ENCODE measurements at regions not wholly inside any gene's neighbourhood (a gene's known extent, or its start where the extent isn't known, plus 50 kb on each side); places are given as distances from the start of the nearest gene placed in this dataset.
"Not testable (repeated sequence)": the region's sequence is repeated elsewhere in the genome, so short reads cannot be mapped to it uniquely, and the experiment has no call there.

GRCh38 chr4:155474758-155475157 is 98.0 kb upstream of the MAP9 start:
- no peak for DNase-seq (ENCODE audit: low read depth in 3 of 3, low spot score in 2 of 3)

DNA sequence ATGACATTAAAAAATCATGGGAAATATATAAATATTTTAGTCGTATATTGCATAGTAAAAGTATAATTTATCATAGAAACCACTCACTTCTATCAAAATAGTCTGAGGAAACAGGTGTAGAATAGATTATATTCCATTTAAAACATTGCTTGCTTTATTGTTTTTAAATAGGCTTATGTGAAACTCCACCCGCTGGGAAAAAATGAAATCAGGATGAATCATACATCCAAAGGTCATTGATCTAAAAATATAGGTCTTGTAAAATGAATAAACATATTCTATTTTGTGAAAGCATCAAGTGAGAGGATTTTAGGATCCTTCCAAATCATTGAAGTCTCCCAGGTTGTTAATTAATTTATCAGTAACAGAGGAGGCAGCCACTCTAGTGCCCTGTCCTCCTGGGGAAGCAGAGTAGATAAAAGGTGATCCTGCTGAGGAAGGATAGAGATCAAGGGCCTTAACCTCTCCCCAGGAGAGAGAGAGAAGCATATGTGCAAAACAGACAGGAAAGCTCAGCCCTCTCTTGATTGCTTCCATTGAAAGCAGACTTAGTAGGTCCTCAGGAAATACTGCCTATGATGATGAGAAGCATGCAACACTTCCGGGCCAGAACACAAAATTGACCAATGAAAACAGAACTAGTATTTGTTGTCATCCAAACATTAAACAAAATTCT is 96.8 kb upstream of the MAP9 start:
- no peak for DNase-seq (ENCODE audit: low read depth in 3 of 3, low spot score in 2 of 3)

- no peak for DNase-seq (ENCODE audit: low read depth in 3 of 3, low spot score in 2 of 3)
These were observed 91.5 kb upstream of the MAP9 start for GRCh38 chr4:155468282-155468681.

DNA sequence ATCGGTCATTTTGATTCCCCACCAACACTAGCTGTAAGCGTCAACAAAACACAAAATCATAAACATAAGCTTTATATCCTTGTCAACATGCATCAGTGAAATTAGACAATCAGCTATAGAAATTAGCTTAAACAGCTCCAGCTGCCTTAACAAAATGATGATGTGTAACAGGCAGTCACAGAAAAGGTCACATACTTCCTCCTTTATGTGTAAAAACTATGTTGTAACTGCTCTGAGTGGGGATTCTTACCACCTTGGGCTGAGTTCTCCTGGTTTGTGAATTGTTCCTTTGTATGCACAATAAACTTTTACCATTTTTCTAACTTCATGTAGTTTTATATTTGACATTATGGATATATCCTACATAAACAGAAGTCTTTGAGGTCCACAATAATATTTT is 73.9 kb upstream of the MAP9 start:
- no peak for DNase-seq (ENCODE audit: low read depth in 3 of 3, low spot score in 2 of 3)

GRCh38 chr4:155445306-155445705 is 68.5 kb upstream of the MAP9 start:
- DNase-seq (ENCODE audit: low read depth in 3 of 3, low spot score in 2 of 3), result no peak

GRCh38 chr4:155444721-155445120 is 68.0 kb upstream of the MAP9 start:
- no peak for DNase-seq (ENCODE audit: low read depth in 3 of 3, low spot score in 2 of 3)

DNA sequence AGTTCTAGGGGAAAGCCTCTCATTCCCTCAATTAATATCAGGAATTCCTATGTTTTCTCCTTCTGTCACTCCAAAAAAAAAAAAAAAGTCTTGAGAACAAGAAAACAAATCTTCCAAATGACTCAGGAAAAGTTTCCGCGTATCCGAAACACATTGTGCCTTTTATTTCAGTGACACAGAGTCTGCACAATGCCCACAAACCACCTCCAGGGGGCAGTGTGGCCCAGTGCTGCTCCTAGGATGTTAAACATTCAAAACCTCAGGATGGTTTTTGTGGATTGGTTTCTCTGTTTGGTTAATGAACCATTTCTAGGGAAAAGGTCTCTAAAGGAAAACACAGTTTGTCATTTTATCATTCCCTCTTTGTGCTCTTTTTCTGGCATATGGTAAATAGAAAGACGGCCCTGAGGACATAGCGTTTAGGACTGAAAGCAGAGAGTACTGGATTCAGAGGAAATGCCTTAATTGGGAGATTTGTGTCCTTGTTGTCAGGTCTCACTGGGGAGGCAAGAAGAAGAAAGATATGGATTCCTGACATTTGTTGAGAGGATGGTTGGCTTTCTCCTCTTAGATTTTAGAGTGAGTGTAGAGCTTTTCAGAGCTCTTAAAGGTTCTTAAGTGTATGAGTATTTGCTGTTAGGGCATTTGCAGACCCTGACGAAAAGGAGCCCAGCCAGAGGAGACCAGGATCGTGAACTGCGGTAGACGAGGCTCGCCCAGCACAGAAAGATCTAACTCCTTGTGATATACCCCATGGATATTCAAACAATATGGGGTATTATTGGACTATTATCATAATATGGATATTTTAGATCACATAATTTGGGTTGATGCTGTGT is 65.7 kb upstream of the MAP9 start:
- DNase-seq (ENCODE audit: low read depth in 3 of 3, low spot score in 2 of 3), result peak; percentile 60 to 71 (median 69)

DNA sequence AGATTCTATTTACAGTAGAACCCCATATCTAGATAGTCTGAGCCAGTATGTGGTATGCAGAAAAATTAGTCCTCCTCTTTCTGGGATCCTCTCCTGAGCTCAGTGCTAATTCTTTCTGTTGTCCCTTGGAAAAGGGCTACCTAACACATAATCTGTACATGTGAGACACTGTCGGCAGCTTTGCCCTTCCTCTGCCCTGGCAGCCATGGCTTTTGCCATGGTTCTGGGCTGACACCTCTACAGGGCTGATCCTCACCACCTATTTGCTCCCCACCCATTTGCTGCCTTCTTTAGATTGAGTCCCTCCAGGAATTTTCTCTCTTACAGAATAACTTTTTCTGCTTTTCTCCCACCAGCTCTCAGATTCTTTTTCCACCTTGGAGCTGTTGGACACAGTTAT is 64.7 kb upstream of the MAP9 start:
- DNase-seq (ENCODE audit: low read depth in 3 of 3, low spot score in 2 of 3), result no peak

DNA sequence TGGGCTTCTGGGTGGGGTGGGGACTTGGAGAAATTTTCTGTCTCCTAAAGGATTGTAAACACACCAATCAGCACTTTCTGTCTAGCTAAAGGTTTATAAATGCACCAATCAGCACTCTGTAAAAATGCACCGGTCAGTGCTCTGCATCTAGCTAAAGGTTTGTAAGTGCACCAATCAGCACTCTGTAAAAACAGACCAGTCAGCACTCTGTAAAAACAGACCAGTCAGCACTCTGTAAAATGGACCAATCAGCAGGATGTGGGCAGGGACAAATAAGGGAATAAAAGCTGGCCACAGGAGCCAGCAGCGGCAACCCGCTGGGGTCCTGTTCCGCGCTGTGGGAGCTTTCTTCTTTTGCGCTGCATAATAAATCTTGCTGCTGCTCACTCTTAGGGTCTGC is 63.0 kb upstream of the MAP9 start:
- not testable (repeated sequence) for DNase-seq (ENCODE audit: low read depth in 3 of 3, low spot score in 2 of 3)

GRCh38 chr4:155434904-155435303 is 58.1 kb upstream of the MAP9 start:
- no peak for DNase-seq (ENCODE audit: low read depth in 3 of 3, low spot score in 2 of 3)

DNA sequence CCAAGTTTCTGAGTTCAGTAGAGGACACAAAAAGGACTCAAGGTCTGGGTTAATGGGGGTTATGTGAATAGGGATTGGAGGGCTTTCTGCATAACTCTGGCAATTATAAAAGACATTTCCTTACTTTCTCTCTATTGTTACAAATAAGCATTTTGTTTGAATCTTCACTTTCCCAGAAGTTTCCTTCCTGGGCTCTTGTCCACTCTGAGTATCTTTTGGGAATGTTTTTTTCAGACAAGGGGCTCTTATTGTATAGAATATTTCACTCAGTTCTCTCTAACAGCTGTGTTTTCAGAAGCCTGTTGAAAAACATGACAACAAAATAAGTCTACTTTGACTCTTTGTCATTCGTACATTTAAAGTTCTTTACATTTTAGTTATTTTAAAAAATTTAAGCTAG is 57.6 kb upstream of the MAP9 start:
- DNase-seq (ENCODE audit: low read depth in 3 of 3, low spot score in 2 of 3), result no peak

- no peak for DNase-seq (ENCODE audit: low read depth in 3 of 3, low spot score in 2 of 3)
These were observed 57.0 kb upstream of the MAP9 start for GRCh38 chr4:155433636-155434360.

GRCh38 chr4:155430895-155431795 is 54.4 kb upstream of the MAP9 start:
- DNase-seq (ENCODE audit: low read depth in 3 of 3, low spot score in 2 of 3), result no peak

GRCh38 chr4:155428128-155428527 is 51.4 kb upstream of the MAP9 start:
- no peak for DNase-seq (ENCODE audit: low read depth in 3 of 3, low spot score in 2 of 3)

- no peak for DNase-seq (ENCODE audit: low read depth in 3 of 3, low spot score in 2 of 3)
These were observed 50.2 kb upstream of the MAP9 start for GRCh38 chr4:155426953-155427352.

Data from right renal cortex interstitium (tissue), 3 donors.